Stimulated activated CD8-positive, alpha-beta memory T cell treated with anti-CD3 and anti-CD28 coated beads, Interleukin-12 subunit alpha, Interleukin-12 subunit beta, amount 100 ng/mL, for 1 hour (primary cell): ENCODE measurements at regions not wholly inside any gene's neighbourhood (a gene's known extent, or its start where the extent isn't known, plus 50 kb on each side); places are given as distances from the start of the nearest gene placed in this dataset.
"Not testable (repeated sequence)": the region's sequence is repeated elsewhere in the genome, so short reads cannot be mapped to it uniquely, and the experiment has no call there.

ENCODE experiments used
- DNase-seq: peaks from one replicate; pipeline ENCODE4 v3.0.0-alpha.2; 2020; ENCODE audit warnings: low read depth

- DNase-seq = no peak
Observed at GRCh38 chr15:26075770-26076169, 212.6 kb upstream of the ATP10A start.

DNA sequence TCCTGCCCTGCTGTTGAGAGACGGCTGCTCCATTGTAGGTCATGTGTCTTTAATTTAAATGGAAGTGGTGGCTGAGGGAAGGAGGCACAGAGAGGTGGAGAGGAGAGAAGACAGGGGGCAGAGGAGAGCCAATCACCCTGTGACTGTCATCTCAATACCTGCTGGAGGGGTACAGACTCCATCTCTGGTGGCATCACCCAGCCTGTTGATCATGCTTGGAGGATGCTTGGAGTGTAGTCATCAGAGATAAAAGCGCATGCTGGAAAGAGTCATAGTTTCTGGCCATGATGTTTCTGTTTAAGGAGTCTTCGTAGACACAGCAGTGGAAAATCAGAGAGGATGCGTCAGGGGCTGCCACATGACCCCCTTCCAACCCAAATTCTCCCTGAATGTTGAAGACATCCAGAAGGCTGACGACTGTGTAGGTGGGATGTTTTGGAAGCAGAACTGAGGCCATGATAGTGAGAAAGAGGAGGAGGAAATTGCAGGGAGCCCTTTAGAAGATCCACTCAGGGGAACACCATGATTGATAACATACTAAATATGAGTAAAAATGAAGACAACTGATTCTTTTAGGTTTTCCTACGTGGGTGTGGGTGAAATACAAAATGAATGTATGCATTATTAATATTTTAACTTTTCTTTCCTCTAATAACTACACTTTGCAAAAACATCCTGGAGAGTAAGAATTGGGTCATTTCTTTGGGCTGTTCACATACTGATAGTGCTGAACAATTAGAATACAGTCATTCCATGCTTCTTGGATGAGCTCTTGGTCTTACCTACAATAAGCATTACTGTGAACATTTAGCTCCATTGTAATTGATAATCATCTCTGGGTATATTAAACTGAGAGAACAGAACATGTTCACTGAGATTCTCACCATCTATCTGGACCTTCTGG, 210.6 kb upstream of the ATP10A start:
- DNase-seq = no peak

DNA sequence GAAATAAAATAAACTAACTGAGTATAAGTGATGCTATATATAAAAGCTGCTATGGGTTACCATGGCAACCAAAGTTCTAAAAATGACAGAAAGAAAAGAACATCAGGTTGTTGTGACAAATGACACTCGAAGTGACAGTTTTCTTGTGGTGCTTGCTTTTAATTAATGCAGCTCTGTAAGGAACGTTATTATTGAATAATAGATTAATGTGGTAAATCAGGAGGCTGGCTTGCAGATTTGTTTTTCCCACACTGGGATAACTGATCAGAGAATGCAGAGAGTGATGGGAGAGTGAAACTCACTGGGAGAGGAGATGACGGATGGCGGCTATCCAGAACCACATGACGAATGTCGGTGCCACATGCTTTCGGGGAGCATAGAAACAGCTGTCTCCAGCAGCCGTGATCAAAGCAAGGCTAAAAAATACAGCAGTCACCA, 207.0 kb upstream of the ATP10A start:
- DNase-seq = no peak

- no peak for DNase-seq
Observed at GRCh38 chr15:26069231-26069641, 206.1 kb upstream of the ATP10A start.

DNA sequence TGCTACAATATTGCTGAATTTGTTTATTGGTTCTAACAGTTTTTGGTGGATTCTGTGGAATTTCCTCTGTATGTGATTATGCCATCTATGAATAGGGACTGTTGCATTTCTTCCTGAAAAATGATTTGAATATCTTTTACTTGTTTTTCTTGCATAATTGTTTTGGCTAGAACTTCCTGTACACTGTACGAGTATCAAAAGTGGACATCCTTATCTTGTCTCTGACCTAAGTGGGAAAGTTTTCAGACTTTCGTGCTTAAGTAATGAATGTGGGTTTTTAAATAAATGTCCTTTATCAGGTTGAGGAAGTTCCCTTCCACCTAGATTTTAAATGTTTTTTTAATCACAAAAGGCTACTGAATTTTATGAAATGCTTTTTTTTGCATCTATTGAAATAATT, 203.8 kb upstream of the ATP10A start:
- DNase-seq = no peak

- no peak for DNase-seq
Observed at GRCh38 chr15:26065723-26066122, 202.6 kb upstream of the ATP10A start.

DNA sequence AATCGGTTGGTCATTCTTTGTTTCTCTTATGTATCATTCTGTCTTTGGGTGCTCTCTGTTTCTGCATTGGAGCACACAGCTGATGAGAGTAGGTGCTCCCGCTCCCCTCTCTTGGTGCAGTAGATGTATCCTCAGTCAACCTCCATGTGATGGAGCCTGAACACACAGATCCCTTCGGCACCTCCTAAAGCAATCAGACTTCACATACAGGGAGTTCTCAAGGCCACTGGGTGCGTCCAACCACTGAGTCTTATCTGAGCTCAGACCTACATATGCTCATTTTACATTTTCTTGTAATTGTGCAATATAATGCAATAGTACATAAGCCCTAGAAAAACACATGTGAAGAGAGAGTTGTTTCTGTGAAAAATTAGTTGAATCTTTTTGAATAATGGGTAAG, 198.1 kb upstream of the ATP10A start:
- no peak for DNase-seq

DNA sequence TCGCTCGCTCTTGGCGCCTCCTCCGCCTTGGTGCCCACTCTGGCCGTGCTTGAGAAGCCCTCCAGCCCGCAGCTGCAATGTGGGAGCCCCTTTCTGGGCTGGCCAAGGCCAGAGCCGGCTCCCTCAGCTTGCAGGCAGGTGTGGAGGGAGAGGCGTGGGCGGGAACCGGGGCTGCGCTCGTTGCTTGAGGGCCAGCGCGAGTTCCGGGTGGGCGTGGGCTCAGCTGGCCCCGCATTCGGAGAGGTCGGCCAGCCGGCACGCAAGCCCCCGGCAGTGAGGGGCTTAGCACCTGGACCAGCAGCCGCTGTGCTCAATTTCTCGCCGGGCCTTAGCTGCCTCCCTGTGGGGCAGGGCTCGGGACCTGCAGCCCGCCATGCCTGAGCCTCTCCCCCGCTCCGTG, 193.6 kb upstream of the ATP10A start:
- DNase-seq = not testable (repeated sequence)

DNA sequence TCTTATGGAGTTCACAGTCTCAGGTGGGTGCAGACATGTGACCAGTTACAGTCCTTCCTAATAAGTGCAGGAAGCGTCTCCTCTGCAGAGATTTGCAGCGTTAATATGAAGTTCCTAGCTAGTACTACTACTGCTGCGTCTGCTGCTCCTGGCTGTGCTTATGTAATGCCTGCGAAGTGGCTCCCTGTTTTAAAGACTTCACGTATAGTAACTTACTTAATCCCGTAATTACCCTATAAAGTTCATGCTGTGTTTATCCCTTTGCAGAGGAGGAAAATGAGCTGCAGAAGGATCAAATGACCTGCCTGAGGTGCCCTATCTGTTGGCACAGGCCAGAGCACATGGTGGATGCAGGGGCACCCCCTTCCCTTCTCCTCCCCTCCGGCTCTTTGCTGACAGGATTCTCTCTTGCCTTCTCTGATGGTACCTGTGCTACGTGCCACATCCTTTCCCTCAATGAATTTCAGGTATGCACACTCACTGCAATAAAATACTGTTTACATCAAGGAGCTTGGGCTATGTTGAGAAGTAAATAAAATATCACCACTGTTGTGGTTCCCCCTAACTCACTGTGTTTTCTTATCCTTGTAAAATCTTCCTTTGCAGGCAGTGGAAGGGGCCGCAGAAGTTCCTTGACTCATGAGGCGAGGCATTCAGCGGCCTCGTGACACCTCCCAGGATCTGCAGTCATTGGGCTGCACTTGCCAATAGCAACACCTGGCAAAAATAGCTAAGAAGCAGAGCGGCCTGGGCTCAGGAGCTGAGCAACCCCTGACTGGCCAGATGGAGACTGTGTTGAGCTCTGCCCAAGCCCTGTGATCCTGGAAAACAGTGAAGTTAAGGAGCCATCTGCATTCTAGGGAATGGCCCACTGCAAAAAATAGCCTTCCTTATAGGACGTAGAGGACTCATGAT, 188.9 kb upstream of the ATP10A start:
- no peak for DNase-seq

GRCh38 chr15:26050984-26051383, 187.9 kb upstream of the ATP10A start:
- no peak for DNase-seq

DNA sequence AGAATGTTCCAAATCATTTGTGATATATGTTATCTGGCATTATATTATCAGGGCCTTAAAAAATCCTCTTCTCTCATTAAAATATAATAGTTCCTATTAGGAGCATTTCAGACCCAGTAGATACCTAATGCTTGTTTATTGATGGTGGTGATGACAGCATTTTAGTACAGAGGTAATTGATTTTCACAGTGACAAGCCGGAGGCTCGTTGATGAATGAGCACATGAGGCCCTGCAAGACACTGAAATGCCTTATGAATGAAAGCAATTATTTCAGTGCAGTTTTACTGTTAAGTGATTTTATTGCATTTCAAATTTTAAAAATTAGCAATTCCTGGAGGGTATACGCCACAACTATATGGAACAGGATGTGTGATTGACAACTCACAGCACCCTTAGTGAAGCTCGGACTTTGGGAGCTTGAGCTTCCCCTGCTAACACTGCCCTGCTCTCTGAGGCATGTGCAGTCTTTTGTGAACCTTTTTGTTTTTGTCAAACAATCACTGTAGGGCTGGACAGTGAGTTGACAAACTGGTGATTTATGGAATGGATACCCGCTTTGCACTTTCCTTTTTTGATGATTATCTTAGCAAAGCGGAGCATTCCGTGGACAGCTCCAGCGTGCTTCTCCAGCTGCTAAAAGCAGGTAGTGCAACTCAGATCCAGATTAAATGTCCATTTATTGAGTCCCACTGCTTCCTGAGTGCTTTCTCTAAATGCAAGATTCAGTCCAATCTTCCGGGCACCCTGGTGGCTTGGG, 187.0 kb upstream of the ATP10A start:
- DNase-seq = no peak

GRCh38 chr15:26048669-26049068, 185.5 kb upstream of the ATP10A start:
- no peak for DNase-seq

GRCh38 chr15:26045516-26045915, 182.4 kb upstream of the ATP10A start:
- no peak for DNase-seq

DNA sequence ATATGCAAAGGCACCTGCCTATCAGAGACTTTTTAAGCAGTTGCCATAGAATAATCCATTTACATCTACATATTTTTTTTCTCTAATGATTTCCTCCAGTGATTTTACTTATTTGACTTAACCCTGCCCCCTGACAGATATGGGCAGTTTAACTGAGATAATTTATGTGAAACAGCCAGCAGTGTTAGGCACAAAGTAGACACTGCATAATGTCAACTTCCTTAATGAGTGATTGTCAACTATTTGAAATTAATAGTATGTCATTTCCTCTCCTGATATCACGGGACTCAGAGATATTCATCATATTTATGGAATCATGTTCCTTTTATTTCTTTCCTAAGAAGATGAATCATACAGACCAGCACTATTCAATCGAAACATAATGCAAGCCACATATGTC, 179.9 kb upstream of the ATP10A start:
- no peak for DNase-seq

DNA sequence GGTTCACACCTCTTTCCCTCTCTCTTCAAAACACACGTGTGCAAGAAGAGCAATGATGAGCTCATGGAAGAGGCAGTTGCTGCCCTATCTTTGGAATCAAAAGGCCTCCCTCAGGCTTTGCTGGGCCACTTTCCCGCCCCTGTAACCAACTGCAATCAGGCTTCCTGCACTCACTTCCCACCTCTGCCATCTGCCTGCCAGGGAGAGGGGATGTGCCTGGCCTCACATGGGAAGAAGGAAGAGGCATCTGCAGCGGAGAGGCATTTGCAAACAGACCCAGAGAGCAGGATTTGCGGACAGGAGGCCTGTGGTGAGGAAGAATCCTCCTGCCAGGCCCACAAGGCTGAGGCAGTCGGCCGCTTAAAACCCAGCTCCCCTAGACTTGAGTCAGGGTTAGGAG, 175.6 kb upstream of the ATP10A start:
- no peak for DNase-seq

GRCh38 chr15:26037369-26037768, 174.2 kb upstream of the ATP10A start:
- no peak for DNase-seq

DNA sequence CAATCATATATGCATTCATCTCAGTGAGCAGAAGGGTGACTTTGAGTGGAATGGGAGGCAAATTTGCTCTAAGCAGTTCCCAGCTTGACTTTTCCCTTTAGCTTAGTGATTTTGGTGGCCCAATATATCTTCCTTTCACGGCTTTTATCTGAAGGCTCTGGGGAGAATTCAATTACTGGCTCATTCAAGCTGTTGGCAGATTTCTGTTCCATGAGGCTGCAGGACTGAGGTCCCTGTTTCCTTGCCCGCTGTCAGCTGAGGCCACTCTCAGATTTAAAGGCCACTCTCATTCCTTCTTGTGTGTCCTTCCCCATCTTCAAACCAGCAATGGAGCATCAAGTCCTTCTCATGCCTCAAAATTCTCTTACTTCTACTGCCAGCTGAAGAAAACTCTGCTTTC, 170.4 kb upstream of the ATP10A start:
- no peak for DNase-seq

DNA sequence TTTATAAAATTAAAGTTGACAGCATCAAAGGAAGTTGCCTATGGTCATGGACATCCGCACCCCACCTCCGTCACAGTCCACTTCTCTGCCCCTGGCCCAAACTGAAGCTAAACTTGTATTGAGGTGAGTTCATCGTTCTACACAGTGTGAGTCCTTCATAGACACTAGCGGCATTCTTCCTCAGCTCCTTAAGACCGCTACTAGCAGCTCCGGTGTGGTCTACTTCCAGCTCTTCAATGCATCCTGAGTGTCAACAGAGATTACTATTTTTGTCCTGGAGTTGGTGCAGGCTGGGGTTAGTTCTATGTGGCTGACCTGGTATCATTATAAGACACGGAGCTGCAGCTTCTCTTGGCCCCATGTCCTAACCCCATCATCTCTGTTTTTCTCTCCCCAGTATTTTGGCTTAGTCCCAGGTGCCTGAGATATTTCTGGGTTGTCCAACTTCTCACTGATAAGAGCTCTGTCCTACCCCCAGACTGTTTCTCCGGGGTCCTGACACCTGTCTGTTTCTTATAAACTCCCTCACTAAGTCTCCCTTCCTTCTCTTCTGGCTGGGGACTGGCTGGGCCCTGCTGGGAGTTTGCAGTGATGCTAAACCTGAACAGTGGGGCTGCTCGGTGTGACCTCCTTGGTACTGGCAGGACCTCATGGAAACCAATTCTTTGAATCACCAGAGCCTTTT, 169.2 kb upstream of the ATP10A start:
- DNase-seq = no peak

DNA sequence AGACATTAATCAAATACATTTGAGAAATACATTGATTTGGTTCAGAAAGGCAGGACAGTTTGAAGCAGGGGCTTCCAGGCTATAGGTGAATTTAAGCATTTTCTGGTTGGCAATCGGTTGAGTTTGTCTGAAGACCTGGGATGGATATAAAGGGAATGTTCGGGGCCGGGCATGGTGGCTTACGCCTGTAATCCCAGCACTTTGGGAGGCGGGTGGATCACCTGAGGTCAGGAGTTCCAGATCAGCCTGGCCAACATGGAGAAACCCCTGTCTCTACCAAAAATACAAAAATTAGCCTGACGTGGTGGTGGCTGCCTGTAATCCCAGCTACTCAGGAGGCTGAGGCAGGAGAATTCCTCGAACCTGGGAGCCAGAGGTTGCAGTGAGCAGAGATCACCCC, 166.5 kb upstream of the ATP10A start:
- not testable (repeated sequence) for DNase-seq

DNA sequence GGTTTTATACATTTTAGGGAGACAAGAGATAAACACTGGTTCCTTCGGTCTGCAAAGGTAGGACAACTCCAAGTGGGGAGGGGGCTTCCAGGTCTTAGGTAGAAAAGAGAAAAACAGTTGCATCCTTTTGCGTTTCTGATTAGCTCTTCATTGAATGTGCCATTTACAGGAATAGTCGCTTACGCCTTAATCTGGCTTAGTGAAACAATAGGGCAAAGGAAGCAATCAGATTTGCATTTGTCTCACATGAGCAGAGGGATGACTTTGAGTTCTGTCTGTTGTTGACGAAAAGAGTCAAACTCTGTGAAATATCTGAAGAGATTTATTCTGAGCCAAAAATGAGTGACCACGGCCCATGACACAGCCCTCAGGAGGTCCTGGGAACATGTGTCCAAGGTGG, 166.0 kb upstream of the ATP10A start:
- DNase-seq = no peak

DNA sequence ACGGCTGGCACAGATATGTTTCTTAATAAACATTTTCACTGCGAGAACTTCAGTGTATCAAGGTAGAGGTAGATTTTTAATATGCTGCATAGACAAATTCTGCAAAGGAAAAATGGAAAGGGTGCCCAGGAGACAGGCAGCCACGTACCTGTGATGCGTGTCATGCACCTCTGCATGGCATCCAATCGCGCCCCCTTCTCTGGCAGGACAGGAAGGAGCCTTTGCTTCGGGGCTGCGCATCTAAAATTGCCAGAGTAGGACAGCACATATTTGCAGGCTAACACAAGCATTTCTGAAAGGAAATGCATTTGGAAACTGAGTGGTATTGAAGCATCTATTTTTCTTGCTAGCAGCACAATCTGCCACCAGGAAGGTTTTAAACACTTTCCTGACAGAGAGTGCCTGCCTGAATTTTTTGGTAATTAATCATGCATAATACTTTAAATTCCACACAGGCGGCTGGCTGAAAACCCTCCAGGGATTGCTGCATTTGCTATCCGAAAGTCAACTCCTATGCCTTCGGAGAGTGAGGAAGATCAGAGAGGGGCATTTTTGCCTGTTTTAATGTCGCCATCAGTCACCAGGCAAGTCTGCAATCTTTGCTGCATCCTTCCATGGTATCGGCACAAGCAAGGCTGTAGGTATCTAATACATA, 165.1 kb upstream of the ATP10A start:
- no peak for DNase-seq
